Activated B cell treated with CpG ODN at 0.5 μM for 24 hours (primary cell): ENCODE measurements at regions not wholly inside any gene's neighbourhood (a gene's known extent, or its start where the extent isn't known, plus 50 kb on each side); places are given as distances from the start of the nearest gene placed in this dataset.
"Not testable (repeated sequence)": the region's sequence is repeated elsewhere in the genome, so short reads cannot be mapped to it uniquely, and the experiment has no call there.

Source experiments
- ATAC-seq: fragments of 200-7000 bp; cut with Tn5 transposase; one replicate; pipeline ENCODE4 v1.10.0; 2021; ENCODE audit warnings: low read depth, mild to moderate bottlenecking, moderate library complexity
- CTCF ChIA-PET: fragments of 350-600 bp; sonication (Branson Sonifier 250); formaldehyde crosslinking; loops from one replicate; lab custom pipeline; 2021; ENCODE audit warnings: antibody characterized with exemption; lab: Charles Lee
- POLR2A ChIA-PET: fragments of 350-600 bp; sonication (Branson Sonifier 250); formaldehyde crosslinking; loops from one replicate; lab custom pipeline; 2021; ENCODE audit warnings: antibody characterized with exemption; lab: Charles Lee
- DNase-seq: peaks from one replicate; pipeline ENCODE4 v3.0.0; 2022
- H3K27ac Mint-ChIP-seq: one replicate; pipeline ENCODE4 v1.8.0; 2020; ENCODE audit warnings: mixed read lengths
- H3K27me3 Mint-ChIP-seq: one replicate; pipeline ENCODE4 v1.8.0; 2021; ENCODE audit warnings: mixed read lengths
- H3K36me3 Mint-ChIP-seq: one replicate; pipeline ENCODE4 v1.8.0; 2021; ENCODE audit warnings: low read depth, mixed read lengths
- H3K4me1 Mint-ChIP-seq: one replicate; pipeline ENCODE4 v1.8.0; 2021; ENCODE audit warnings: mixed read lengths
- H3K4me3 Mint-ChIP-seq: one replicate; pipeline ENCODE4 v1.8.0; 2020; ENCODE audit warnings: mild to moderate bottlenecking, mixed read lengths
- H3K9me3 Mint-ChIP-seq: one replicate; pipeline ENCODE4 v1.8.0; 2020; ENCODE audit warnings: mixed read lengths
- intact Hi-C: fragments of 100-400 bp; cut with micrococcal nuclease; formaldehyde crosslinking; loops from one replicate; pipeline ENCODE4 v1.15.1; 2024
- TF ChIP-seq, protein P1 (sequence below): fragments of 200-600 bp; IDR thresholded peaks from one replicate; pipeline ENCODE4 v1.8.0; 2022; ENCODE audit warnings: antibody characterized with exemption, mild to moderate bottlenecking

DNA sequence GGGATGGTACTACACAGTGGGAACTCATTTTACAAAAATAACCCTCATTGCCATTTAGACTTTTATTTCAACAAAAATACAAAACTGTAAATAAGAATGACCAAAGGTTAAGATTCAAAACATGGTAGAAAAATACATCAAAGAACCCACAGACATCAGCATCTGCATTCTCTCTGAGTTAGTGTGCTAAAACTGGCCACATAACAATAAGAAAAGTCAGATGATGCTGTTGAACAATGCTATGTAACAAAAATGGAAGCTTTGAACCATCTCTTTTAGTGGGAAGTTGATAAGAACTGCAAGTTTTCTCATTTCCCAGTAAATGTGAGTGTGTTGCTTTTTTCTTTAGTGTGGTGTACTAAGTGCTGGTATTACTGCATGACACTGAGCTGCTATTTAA, 888.4 kb upstream of the EPHA5 start:
- H3K9me3 Mint-ChIP-seq = no peaks in the 10 kb centered on the region
- no peaks in the 10 kb centered on the region for H3K36me3 Mint-ChIP-seq
- ChIA-PET POLR2A (no interaction called here), CTCF (no interaction called here)
- no peaks in the 10 kb centered on the region for H3K27me3 Mint-ChIP-seq
- no peak overlapping the region for H3K27ac Mint-ChIP-seq
- no peak for ATAC-seq
- TF ChIP-seq, protein P1, sequence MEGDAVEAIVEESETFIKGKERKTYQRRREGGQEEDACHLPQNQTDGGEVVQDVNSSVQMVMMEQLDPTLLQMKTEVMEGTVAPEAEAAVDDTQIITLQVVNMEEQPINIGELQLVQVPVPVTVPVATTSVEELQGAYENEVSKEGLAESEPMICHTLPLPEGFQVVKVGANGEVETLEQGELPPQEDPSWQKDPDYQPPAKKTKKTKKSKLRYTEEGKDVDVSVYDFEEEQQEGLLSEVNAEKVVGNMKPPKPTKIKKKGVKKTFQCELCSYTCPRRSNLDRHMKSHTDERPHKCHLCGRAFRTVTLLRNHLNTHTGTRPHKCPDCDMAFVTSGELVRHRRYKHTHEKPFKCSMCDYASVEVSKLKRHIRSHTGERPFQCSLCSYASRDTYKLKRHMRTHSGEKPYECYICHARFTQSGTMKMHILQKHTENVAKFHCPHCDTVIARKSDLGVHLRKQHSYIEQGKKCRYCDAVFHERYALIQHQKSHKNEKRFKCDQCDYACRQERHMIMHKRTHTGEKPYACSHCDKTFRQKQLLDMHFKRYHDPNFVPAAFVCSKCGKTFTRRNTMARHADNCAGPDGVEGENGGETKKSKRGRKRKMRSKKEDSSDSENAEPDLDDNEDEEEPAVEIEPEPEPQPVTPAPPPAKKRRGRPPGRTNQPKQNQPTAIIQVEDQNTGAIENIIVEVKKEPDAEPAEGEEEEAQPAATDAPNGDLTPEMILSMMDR = no peak
- H3K4me1 Mint-ChIP-seq = no peaks in the 10 kb centered on the region
- intact Hi-C loops = no loop called here
- DNase-seq = no peak
- H3K4me3 Mint-ChIP-seq = no peak overlapping the region

DNA sequence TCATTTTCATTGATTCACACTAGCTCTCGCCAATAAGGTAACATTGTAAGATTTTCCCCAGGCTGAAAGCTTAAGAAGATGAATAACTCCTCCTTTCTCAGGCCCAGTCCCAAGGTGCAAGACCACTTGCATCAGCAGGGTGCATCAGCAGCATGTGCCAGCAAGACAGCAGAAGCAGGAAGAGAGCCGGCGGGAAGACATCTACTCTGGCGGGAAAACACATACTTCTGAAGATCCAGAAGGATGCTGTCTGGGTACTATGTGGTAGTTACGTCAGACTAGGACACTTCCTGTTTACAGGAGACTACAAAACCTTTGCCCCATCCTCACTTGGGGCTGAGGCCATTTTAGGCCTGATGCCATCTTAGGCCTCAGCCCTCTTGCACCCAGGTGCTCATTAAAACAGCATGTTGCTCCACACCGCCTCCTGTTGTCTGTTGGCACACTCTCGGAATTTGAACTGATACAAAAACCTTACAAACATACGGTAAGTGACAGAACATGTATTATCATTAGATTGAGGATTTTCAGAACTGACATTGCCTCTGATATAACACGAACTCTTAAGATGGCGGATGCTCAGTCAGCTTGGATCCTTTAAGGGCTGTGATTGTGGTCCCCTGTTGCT, 886.5 kb upstream of the EPHA5 start:
- H3K4me1 Mint-ChIP-seq = no peaks in the 10 kb centered on the region
- no peak for DNase-seq
- ATAC-seq = no peak

DNA sequence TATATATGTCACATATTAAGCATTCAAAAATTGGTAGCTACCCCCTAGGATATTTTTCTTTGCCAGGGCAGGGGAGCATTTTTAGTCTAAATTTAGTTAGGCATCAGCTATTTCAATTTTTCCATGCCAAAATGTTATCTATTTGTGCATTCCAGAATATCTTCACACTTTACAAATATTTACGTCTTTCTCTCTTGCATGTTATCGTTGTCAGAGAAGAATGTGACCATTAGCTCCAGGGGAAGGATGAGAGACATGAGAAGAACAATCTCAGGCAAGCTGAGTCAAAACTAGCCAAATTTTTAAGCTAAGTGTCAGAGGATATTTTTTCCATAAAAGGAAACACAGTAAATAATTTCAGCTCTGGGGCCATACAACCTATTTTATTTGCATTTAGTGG, 885.0 kb upstream of the EPHA5 start:
- H3K4me3 Mint-ChIP-seq = no peak overlapping the region
- ChIA-PET CTCF (no interaction called here), POLR2A (no interaction called here)
- ATAC-seq (no peak), DNase-seq (no peak)
- intact Hi-C loops = no loop called here
- H3K36me3 Mint-ChIP-seq = no peaks in the 10 kb centered on the region
- H3K27ac Mint-ChIP-seq = no peak overlapping the region
- H3K9me3 Mint-ChIP-seq = peaks cover 2% of the 10 kb centered on the region
- H3K4me1 Mint-ChIP-seq = no peaks in the 10 kb centered on the region
- TF ChIP-seq, protein P1 = no peak
- no peaks in the 10 kb centered on the region for H3K27me3 Mint-ChIP-seq

More for the DNA sequence above, 886.5 kb upstream of the EPHA5 start:
- no peaks in the 10 kb centered on the region for H3K36me3 Mint-ChIP-seq
- no peaks in the 10 kb centered on the region for H3K9me3 Mint-ChIP-seq
- ChIA-PET CTCF (no interaction called here), POLR2A (no interaction called here)
- intact Hi-C loops = no loop called here
- no peaks in the 10 kb centered on the region for H3K27me3 Mint-ChIP-seq
- no peak overlapping the region for H3K4me3 Mint-ChIP-seq
- TF ChIP-seq, protein P1 = no peak
- no peak overlapping the region for H3K27ac Mint-ChIP-seq

DNA sequence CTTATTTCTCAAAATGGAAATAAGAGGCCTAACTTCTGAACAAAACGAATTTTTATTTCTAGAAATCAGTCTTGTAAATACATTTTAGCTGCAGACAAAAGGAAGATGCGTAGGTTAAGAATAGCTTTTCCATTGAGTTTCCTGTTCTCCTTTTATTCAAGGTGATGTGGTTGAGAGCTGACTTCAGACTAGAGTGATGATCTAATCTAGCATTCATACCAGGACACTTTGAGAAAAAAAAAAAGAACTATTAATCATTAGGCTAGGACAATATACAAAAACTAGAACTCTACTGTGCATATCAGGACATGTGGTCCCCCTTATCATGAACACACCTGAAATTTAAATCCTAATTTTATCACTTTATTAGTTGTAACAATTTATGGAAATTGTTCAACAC, 884.5 kb upstream of the EPHA5 start:
- TF ChIP-seq, protein P1 = no peak
- Mint-ChIP-seq H3K27me3 (no peaks in the 10 kb centered on the region), H3K27ac (no peak overlapping the region), H3K9me3 (peaks cover 2% of the 10 kb centered on the region), H3K36me3 (no peaks in the 10 kb centered on the region), H3K4me1 (no peaks in the 10 kb centered on the region), H3K4me3 (no peak overlapping the region)
- intact Hi-C loops = no loop called here
- ATAC-seq (no peak), DNase-seq (no peak)
- ChIA-PET CTCF (no interaction called here), POLR2A (no interaction called here)

DNA sequence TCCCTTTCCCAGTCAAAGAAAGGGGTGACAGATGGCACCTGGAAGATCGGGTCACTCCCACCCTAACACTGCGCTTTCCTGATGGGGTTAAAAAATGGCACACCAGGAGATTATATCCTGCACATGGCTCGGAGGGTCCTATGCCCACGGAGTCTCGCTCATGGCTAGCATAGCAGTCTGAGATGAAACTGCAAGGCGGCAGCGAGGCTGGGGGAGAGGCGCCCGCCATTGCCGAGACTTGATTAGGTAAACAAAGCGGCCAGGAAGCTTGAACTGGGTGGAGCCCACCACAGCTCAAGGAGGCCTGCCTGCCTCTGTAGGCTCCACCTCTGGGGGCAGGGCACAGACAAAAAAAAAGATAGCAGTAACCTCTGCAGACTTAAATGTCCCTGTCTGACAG, 875.0 kb upstream of the EPHA5 start:
- intact Hi-C loops, H3K36me3 Mint-ChIP-seq, ATAC-seq, H3K4me3 Mint-ChIP-seq, H3K4me1 Mint-ChIP-seq, H3K9me3 Mint-ChIP-seq, H3K27ac Mint-ChIP-seq, CTCF ChIA-PET, DNase-seq, POLR2A ChIA-PET, H3K27me3 Mint-ChIP-seq: not testable (repeated sequence)

DNA sequence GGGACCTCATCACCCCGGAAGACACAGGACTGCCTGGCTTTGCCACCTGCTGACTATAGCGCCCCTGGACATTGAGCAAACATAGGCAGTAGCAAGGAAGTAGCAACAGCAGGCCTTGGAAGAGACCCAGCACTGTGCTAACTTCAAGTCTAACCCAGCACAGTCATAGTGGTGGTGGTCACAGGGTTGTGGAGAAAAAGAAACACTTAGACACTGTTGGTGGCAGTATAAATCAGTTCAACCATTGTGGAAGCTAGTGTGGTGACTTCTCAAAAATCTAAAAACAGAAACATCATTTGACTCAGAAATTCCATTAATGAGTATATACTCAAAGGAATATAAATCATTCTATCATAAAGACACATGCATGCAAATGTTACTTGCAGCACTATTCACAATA, 874.0 kb upstream of the EPHA5 start:
- intact Hi-C loops = no loop called here
- DNase-seq (no peak), ATAC-seq (no peak)
- TF ChIP-seq, protein P1 = no peak
- H3K9me3 Mint-ChIP-seq = peaks cover 3% of the 10 kb centered on the region
- H3K27me3 Mint-ChIP-seq = no peaks in the 10 kb centered on the region
- ChIA-PET CTCF (no interaction called here), POLR2A (no interaction called here)
- no peak overlapping the region for H3K27ac Mint-ChIP-seq
- no peaks in the 10 kb centered on the region for H3K4me1 Mint-ChIP-seq
- H3K4me3 Mint-ChIP-seq = no peak overlapping the region
- H3K36me3 Mint-ChIP-seq = no peaks in the 10 kb centered on the region
